SW480 (cell line): ENCODE measurements at regions not wholly inside any gene's neighbourhood (a gene's known extent, or its start where the extent isn't known, plus 50 kb on each side); places are given as distances from the start of the nearest gene placed in this dataset.
"Not testable (repeated sequence)": the region's sequence is repeated elsewhere in the genome, so short reads cannot be mapped to it uniquely, and the experiment has no call there.

Experiments
- DNase-seq: peaks from one replicate; pipeline ENCODE4 v3.0.0-alpha.2; 2016; ENCODE audit warnings: low spot score

DNA sequence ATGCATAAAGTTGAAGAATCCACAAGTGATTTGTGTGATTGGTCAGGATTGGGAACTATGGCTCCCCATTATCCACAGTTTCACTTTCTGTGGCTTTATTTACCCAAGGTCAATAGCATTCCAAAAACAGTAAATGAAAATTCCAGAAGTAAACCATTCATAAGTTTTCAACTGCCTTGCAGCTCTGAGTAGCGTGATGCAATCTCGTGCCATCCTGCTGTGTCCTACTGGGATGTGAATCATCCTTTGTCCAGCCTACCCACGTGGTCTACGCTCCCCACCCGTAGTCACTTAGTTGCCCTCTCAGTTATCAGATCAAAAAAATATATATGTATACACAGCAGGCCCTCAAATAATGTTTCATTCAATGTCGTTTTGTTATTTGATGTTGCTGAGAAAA lies 89.0 kb upstream of the DLGAP1 start:
- DNase-seq, result peak; percentile 81

DNA sequence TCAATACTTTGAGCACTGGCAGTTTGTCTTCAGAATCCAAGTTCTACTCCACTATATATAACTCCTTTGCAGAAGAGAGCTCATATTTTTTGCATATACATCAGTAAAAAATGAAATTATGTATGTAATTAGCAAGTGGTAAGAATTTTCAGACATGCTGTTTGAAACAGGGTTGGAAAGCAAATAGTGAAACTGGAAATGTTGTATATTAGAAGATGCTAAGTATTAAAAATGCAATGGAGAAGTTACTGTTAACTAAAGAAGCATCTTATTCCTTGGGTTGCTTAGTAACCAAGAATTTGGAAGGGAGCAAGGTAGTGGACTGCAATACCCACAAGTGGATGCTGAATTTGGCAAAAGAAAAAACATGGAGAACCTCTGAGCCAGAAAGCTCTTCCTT lies 88.6 kb upstream of the DLGAP1 start:
- no peak for DNase-seq

DNA sequence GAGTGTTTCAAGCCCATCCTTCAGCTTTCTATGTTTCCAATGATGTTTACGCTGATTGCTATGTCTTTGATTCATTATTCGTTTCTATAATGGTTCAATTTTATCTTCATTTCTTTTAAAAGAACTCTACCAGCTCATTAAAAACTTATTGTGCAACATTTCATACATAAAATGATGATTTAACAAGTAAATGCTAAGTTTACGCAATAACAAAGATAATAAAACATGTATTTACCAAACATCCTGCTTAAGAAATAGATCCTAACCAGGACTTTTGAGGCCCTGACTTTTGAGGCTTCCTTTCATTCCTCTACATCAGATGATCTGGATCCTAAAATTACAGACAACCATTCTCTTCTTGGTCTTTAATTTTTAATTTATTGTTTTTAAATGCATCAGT lies 86.5 kb upstream of the DLGAP1 start:
- DNase-seq, result no peak

DNA sequence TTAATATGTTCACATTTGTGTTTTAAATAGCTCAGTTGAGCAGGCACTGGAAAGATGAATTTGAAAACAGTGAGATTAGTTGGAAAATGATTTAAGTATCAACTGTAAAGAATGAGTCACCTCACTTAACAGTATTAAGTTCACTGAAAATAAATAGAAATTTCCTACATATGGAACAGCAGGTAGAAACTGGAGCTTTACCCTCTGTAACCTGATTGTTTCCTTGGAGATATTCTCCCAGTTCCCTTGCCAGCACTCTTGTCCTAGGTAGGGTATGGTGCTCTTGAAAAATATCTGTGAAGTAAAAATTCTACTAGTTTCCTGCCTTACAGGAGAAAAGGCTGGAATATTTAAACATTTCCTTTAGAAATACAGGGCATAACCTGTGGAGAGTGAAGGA lies 81.3 kb upstream of the DLGAP1 start:
- no peak for DNase-seq

DNA sequence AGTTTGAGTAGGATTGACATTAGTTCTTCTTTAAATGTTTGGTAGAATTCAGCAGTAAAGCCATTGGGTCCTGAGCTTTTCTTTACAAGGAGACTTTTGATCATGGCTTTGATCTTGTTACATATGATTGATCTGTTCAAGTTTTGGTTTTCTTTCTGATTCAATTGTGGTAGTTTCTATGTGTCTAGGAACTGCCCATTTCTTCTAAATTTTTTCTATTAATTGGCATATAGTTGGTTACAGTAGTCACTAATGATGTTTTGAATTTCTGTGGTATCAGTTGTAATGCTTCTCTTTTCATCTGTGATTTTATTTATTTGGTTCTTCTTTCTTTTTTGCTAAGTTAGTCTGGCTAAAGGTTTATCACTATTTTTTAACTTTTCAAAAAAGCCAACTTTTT lies 73.3 kb upstream of the DLGAP1 start:
- no peak for DNase-seq

DNA sequence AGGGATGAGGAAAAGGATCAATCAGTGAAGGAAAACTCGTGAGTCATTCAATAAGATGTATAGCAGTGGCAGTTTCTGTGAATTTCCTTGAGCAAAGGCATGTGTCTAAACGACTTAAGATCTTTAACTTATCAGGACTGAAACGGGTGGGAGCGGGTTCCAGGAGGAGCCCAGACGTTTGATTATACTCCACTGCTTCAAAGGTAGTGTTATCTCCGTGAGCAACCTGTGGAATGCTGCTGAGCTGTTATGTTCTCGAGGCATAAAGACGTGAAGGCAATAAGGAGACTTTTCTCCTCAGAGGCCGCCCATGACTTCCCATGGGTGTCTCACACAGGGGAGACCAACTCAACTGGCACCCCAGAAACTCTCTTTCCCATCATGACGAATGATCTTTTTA lies 72.7 kb upstream of the DLGAP1 start:
- not testable (repeated sequence) for DNase-seq

DNA sequence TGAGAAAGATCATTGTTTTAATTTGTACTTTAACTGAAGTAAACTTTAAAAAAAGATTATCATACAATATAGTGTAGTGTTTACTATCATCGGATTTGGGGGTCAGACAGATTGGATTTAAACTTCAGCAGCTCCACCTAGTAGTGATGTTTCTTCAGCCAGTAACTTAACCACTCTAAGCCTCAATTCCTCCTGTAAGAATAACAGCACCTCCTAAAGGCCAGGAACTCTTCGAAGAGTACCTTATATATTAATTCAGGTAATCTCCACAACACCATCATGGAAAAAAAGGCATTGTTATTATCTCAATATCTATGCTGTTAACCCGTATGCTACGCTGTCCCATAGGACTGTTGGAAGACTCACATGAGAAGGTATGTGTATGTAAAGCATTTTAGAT lies 69.0 kb upstream of the DLGAP1 start:
- no peak for DNase-seq

DNA sequence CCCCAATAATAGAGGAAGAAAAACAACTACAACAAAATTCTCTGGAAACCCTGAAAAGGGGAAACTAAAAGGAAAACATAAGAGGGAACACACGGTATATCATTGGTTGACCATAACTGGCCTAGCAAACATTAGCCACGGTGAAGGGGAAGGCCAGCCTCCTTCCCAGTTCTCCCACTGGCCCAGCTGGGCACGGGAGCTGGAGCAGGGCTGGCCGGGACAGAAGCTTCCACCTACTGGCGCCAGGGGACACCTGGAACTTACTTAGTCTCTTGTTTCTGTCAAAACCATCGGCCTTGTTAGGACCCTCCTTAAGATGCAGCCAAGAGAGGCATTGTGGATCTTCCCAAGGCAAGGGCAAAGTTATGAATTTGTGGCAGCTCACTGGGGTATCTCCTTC lies 56.1 kb upstream of the DLGAP1 start:
- no peak for DNase-seq

DNA sequence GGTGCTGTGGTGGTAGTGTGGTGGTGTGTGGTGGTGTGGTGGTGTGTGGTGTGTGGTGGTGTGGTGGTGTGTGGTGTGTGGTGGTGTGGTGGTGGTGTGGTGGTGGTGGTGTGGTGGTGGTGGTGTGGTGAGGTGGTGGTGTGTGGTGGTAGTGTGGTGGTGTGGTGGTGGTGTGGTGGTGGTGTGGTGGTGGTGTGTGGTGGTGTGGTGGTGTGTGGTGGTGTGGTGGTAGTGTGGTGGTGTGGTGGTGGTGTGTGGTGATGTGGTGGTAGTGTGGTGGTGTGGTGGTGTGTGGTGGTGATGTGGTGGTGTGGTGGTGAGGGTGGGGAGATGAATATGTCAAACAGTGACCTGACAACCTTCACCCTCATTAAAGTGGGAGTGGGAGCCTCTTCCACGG lies 55.6 kb upstream of the DLGAP1 start:
- no peak for DNase-seq

DNA sequence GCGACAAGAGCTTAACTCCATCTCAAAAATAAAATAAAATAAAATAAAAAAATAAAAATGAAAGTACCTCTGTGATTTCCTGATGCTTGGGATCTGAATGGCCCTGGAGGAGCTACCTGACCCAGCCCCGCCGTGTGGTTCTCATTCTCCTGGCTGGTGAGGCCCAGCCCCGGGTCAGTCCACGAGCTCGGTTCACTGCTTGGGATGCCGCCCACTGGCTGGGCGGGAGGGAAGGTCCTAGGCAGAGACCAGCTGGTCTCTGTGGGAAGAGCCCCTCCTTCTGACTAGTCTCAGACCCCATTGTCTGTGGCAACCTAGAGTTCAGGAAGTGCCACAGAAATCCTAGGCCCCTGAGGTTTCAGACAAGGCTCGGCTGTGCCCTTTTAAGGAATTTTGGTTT lies 55.1 kb upstream of the DLGAP1 start:
- no peak for DNase-seq
